ENCODE measurements at regions not wholly inside any gene's neighbourhood (a gene's known extent, or its start where the extent isn't known, plus 50 kb on each side); places are given as distances from the start of the nearest gene placed in this dataset.

DNA sequence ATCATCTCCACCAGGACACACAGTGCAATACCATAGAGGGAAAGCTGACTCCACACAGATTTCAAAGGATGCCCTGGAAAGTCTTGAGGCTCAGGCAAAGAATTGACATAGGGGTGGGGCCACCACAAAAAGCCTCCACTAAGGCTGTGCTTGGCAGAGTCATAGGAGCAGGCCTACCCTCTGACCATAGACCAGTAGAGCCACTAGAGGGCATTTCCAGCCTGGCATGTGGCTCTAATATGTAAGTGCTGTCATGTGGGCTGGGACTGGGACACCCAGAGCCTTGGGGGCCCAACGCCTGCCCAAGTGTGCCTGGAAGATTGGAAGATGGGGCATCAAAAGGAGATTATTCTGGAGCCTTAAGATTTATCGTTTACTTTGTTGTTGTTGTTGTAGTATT is 726.0 kb downstream of the DNAH5 start:
- POLR2A ChIA-PET, result no interaction called here
- H3K4me3 Mint-ChIP-seq, result no peak overlapping the region
- intact Hi-C loops (cut with micrococcal nuclease), result no loop called here
- DNase-seq (no peak), ATAC-seq (ENCODE audit: low read depth) (no peak)
- no peaks in the 10 kb centered on the region for H3K9me3 Mint-ChIP-seq
- H3K36me3 Mint-ChIP-seq (ENCODE audit: low read depth), result no peaks in the 10 kb centered on the region
- CTCF ChIA-PET, result no interaction called here
- H3K27ac Mint-ChIP-seq, result no peak overlapping the region
- H3K4me1 Mint-ChIP-seq, result no peaks in the 10 kb centered on the region
- TF ChIP-seq, protein P1, sequence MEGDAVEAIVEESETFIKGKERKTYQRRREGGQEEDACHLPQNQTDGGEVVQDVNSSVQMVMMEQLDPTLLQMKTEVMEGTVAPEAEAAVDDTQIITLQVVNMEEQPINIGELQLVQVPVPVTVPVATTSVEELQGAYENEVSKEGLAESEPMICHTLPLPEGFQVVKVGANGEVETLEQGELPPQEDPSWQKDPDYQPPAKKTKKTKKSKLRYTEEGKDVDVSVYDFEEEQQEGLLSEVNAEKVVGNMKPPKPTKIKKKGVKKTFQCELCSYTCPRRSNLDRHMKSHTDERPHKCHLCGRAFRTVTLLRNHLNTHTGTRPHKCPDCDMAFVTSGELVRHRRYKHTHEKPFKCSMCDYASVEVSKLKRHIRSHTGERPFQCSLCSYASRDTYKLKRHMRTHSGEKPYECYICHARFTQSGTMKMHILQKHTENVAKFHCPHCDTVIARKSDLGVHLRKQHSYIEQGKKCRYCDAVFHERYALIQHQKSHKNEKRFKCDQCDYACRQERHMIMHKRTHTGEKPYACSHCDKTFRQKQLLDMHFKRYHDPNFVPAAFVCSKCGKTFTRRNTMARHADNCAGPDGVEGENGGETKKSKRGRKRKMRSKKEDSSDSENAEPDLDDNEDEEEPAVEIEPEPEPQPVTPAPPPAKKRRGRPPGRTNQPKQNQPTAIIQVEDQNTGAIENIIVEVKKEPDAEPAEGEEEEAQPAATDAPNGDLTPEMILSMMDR (IDR thresholded peaks at IDR 0.05), result no peak
- H3K27me3 Mint-ChIP-seq, result no peaks in the 10 kb centered on the region

DNA sequence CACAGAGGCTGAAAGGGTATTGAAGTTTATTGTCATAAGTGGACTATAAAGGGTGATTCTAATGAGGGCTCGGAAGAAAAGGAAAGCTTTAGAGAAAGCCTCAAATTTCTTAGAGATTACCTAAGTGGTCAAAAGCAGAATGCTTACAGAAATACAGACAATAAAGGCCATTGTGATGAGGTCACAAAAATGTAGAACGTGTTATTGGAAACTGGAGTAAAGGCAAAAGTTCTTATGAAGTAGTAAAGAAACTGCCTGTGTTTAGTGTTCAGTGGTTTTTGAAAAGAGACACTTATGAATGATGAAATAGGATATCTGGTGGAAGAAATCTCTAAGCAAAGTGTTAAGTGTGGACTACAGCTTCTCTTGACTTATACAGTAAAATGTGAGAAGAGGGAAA is 726.9 kb downstream of the DNAH5 start:
- H3K4me1 Mint-ChIP-seq, result no peaks in the 10 kb centered on the region
- ATAC-seq (ENCODE audit: low read depth), result no peak
- CTCF ChIA-PET, result no interaction called here
- no peak for DNase-seq
- H3K9me3 Mint-ChIP-seq, result no peaks in the 10 kb centered on the region
- H3K36me3 Mint-ChIP-seq (ENCODE audit: low read depth), result no peaks in the 10 kb centered on the region
- intact Hi-C loops (cut with micrococcal nuclease), result no loop called here
- H3K27me3 Mint-ChIP-seq, result no peaks in the 10 kb centered on the region
- no peak overlapping the region for H3K4me3 Mint-ChIP-seq
- no peak overlapping the region for H3K27ac Mint-ChIP-seq
- POLR2A ChIA-PET, result no interaction called here
- TF ChIP-seq, protein P1 (IDR thresholded peaks at IDR 0.05), result no peak

DNA sequence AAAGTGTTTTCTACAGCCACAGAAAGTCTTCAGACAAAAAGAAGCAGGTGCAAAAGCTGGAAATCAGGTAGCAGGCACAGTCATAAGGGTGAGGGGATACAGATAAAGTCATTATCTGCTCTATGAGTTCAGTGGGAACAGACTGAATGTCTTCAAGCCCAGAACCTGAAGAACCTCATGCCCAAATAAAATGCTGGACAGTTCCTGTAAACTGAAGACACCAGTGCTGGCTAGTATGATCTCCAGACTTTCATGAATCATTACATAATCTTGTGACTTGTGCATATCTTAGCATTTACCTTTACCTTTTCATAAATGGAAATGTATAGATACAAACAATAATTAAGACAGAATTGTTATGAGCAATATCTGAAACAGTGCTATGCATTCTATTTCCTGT is 728.7 kb downstream of the DNAH5 start:
- TF ChIP-seq, protein P1 (IDR thresholded peaks at IDR 0.05), result no peak
- ChIA-PET POLR2A (no interaction called here), CTCF (no interaction called here)
- no peaks in the 10 kb centered on the region for H3K36me3 Mint-ChIP-seq (ENCODE audit: low read depth)
- intact Hi-C loops (cut with micrococcal nuclease), result no loop called here
- DNase-seq (no peak), ATAC-seq (ENCODE audit: low read depth) (no peak)
- no peak overlapping the region for H3K4me3 Mint-ChIP-seq
- H3K27me3 Mint-ChIP-seq, result no peaks in the 10 kb centered on the region
- no peaks in the 10 kb centered on the region for H3K9me3 Mint-ChIP-seq
- H3K4me1 Mint-ChIP-seq, result no peaks in the 10 kb centered on the region
- no peak overlapping the region for H3K27ac Mint-ChIP-seq

DNA sequence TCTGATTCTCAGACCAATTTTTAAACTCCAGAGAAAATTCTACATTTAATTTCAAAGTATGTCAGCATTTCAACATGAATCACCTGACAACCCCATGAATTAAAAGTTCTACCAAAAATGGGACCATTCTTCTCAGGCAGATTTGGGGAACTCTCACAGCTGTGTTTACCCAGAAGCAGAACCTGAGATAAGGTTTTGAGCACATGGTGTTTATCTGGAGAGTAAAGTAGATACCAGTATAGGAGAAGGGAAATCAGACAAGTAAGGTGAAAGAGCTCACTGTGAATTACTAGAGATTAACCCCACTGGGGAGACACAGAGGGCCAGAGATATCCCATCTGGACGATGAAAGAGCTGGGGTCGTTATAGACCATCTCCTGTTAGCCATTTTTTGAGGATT is 729.1 kb downstream of the DNAH5 start:
- TF ChIP-seq, protein P1 (IDR thresholded peaks at IDR 0.05), result no peak
- ATAC-seq (ENCODE audit: low read depth), result no peak
- ChIA-PET CTCF (no interaction called here), POLR2A (no interaction called here)
- H3K9me3 Mint-ChIP-seq, result no peaks in the 10 kb centered on the region
- H3K4me3 Mint-ChIP-seq, result no peak overlapping the region
- no peaks in the 10 kb centered on the region for H3K27me3 Mint-ChIP-seq
- DNase-seq, result no peak
- H3K36me3 Mint-ChIP-seq (ENCODE audit: low read depth), result no peaks in the 10 kb centered on the region
- intact Hi-C loops (cut with micrococcal nuclease), result no loop called here
- no peak overlapping the region for H3K27ac Mint-ChIP-seq
- no peaks in the 10 kb centered on the region for H3K4me1 Mint-ChIP-seq

DNA sequence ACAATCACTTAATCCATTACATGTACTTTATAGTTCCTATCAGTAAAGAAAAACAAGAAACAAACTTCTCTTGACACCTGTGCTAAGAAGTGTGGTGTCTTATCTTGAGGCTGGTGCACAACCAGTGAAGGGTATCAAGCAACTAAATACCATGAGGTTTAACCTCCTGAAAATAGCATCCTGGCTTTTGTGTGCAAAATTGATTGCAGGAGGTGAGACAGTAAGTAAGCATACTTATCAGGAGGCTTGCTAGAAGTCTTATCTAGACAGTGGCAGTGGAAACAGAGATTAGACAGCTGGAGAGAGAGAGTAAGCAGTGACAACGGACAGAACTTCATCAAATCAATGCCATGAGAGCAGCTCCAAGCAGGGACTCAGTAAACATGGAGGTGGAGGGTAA is 730.3 kb downstream of the DNAH5 start:
- H3K27ac Mint-ChIP-seq, result no peak overlapping the region
- H3K36me3 Mint-ChIP-seq (ENCODE audit: low read depth), result no peaks in the 10 kb centered on the region
- TF ChIP-seq, protein P1 (IDR thresholded peaks at IDR 0.05), result no peak
- DNase-seq, result no peak
- H3K4me1 Mint-ChIP-seq, result no peaks in the 10 kb centered on the region
- ChIA-PET CTCF (no interaction called here), POLR2A (no interaction called here)
- no peaks in the 10 kb centered on the region for H3K9me3 Mint-ChIP-seq
- intact Hi-C loops (cut with micrococcal nuclease), result no loop called here
- no peaks in the 10 kb centered on the region for H3K27me3 Mint-ChIP-seq
- ATAC-seq (ENCODE audit: low read depth), result no peak
- H3K4me3 Mint-ChIP-seq, result no peak overlapping the region

Data from activated B cell treated with CpG ODN at 0.5 μM for 24 hours (primary cell).